ENCODE measurements at regions not wholly inside any gene's neighbourhood (a gene's known extent, or its start where the extent isn't known, plus 50 kb on each side); places are given as distances from the start of the nearest gene placed in this dataset.

- no peak for TF ChIP-seq POLR2A (IDR thresholded peaks at IDR 0.05)
- no peak for TF ChIP-seq CTCF (IDR thresholded peaks at IDR 0.05)
Observed at GRCh38 chr5:9731159-9731558, 101.0 kb upstream of the TAS2R1 start.

Measured in uterus (tissue), 2 donors.